SH-SY5Y (cell line): ENCODE measurements at regions not wholly inside any gene's neighbourhood (a gene's known extent, or its start where the extent isn't known, plus 50 kb on each side); places are given as distances from the start of the nearest gene placed in this dataset.

ENCODE experiments used
- GATA2 ChIP-seq: IDR thresholded peaks from 2 replicates; pipeline ENCODE4 v1.6.1; 2011; ENCODE audit warnings: mild to moderate bottlenecking, low read depth, low read length
- GATA3 ChIP-seq: IDR thresholded peaks from 2 replicates; pipeline ENCODE4 v1.6.1; 2011; ENCODE audit warnings: low read depth, mild to moderate bottlenecking, low read length, moderate library complexity

- no peak for TF ChIP-seq GATA3
- TF ChIP-seq GATA2 = no peak
These were observed 217.0 kb downstream of the ADGRG6 start for GRCh38 chr6:142518761-142519160.
